ENCODE measurements at regions not wholly inside any gene's neighbourhood (a gene's known extent, or its start where the extent isn't known, plus 50 kb on each side); places are given as distances from the start of the nearest gene placed in this dataset.
A peak's percentile ranks its signal among the peaks of the same experiment; 100 is the strongest.
"Not testable (repeated sequence)": the region's sequence is repeated elsewhere in the genome, so short reads cannot be mapped to it uniquely, and the experiment has no call there.

- peak; percentile 40 for DNase-seq
These were observed 172.7 kb downstream of the TMEM121 start for GRCh38 chr14:105698940-105699556.

- DNase-seq, result peak; percentile 48
These were observed 173.3 kb downstream of the TMEM121 start for GRCh38 chr14:105699706-105700105.

- DNase-seq, result peak; percentile 46
These were observed 173.8 kb downstream of the TMEM121 start for GRCh38 chr14:105700146-105700545.

- DNase-seq, result peak; percentile 51
These were observed 174.4 kb downstream of the TMEM121 start for GRCh38 chr14:105700622-105701288.

GRCh38 chr14:105701456-105702274 lies 175.3 kb downstream of the TMEM121 start:
- DNase-seq, result peak; percentile 34

- DNase-seq, result peak; percentile 46
These were observed 176.0 kb downstream of the TMEM121 start for GRCh38 chr14:105702275-105702817.

- DNase-seq, result not testable (repeated sequence)
These were observed 176.8 kb downstream of the TMEM121 start for GRCh38 chr14:105703044-105703665.

GRCh38 chr14:105704091-105704490 lies 177.7 kb downstream of the TMEM121 start:
- DNase-seq, result not testable (repeated sequence)

GRCh38 chr14:105704492-105704891 lies 178.1 kb downstream of the TMEM121 start:
- peak; percentile 17 for DNase-seq

- not testable (repeated sequence) for DNase-seq
These were observed 179.1 kb downstream of the TMEM121 start for GRCh38 chr14:105705512-105705861.

- peak; percentile 32 for DNase-seq
These were observed 179.7 kb downstream of the TMEM121 start for GRCh38 chr14:105705862-105706700.

- DNase-seq, result not testable (repeated sequence)
These were observed 180.3 kb downstream of the TMEM121 start for GRCh38 chr14:105706701-105707019.

- peak; percentile 52 for DNase-seq
These were observed 180.7 kb downstream of the TMEM121 start for GRCh38 chr14:105707099-105707498.

- peak; percentile 22 for DNase-seq
These were observed 181.4 kb downstream of the TMEM121 start for GRCh38 chr14:105707723-105708151.

GRCh38 chr14:105708251-105709134 lies 182.1 kb downstream of the TMEM121 start:
- peak; percentile 37 for DNase-seq

- peak; percentile 42 for DNase-seq
These were observed 183.1 kb downstream of the TMEM121 start for GRCh38 chr14:105709281-105710118.

- peak; percentile 47 for DNase-seq
These were observed 184.0 kb downstream of the TMEM121 start for GRCh38 chr14:105710119-105711043.

GRCh38 chr14:105711044-105711620 lies 184.7 kb downstream of the TMEM121 start:
- peak; percentile 43 for DNase-seq

Measured in activated CD8-positive, alpha-beta memory T cell treated with anti-CD3 and anti-CD28 coated beads, Interleukin-2, amount 50 U/mL, for 48 hours (primary cell).